Ishikawa (cell line): ENCODE measurements at regions not wholly inside any gene's neighbourhood (a gene's known extent, or its start where the extent isn't known, plus 50 kb on each side); places are given as distances from the start of the nearest gene placed in this dataset.

Experiments
- CEBPB ChIP-seq: IDR thresholded peaks from 2 replicates; pipeline ENCODE4 v1.6.1; 2012
- CREB1 ChIP-seq: IDR thresholded peaks from 2 replicates; pipeline ENCODE4 v1.6.1; 2012; ENCODE audit warnings: low read depth
- EP300 ChIP-seq: IDR thresholded peaks from 2 replicates; pipeline ENCODE4 v1.6.1; 2012; ENCODE audit warnings: borderline replicate concordance
- RAD21 ChIP-seq: IDR thresholded peaks from 2 replicates; pipeline ENCODE4 v1.6.1; 2012; ENCODE audit warnings: low read depth
- TAF1 ChIP-seq: IDR thresholded peaks from 2 replicates; pipeline ENCODE4 v1.6.1; 2012; ENCODE audit warnings: low read depth, mild to moderate bottlenecking
- TCF12 ChIP-seq: IDR thresholded peaks from 2 replicates; pipeline ENCODE4 v1.6.1; 2012; ENCODE audit warnings: low read depth
- TEAD4 ChIP-seq: IDR thresholded peaks from 2 replicates; pipeline ENCODE4 v1.6.1; 2012
- YY1 ChIP-seq: IDR thresholded peaks from 2 replicates; pipeline ENCODE4 v1.6.1; 2012; ENCODE audit warnings: low read depth
- TF ChIP-seq, protein P1 (sequence below): IDR thresholded peaks from 2 replicates; pipeline ENCODE4 v1.6.1; 2012; ENCODE audit warnings: low read depth, mild to moderate bottlenecking
- TF ChIP-seq, protein P2 (sequence below): IDR thresholded peaks from 2 replicates; pipeline ENCODE4 v1.6.1; 2012
- TF ChIP-seq, protein P3 (sequence below): IDR thresholded peaks from 2 replicates; pipeline ENCODE4 v1.6.1; 2012

DNA sequence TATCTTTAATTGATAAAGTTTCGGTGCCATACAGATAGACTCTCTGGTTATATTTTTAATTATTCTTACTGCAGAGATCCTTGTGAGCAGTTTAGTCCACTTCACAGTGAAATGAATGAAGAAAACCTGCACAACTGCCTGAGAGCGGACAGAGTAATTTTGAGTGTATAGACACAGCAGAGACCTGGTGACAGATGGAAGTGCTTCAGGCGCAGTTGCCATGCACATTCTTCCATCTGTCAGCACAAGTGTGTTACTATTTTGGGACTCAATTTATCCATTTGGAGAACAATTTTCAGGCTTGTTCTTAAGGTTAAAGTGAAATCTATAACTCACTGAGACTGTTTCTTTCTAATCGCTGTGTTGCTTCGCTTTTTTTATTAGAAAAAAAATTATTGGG is 147.8 kb upstream of the SPHKAP start:
- TF ChIP-seq TEAD4 = no peak
- TF ChIP-seq YY1 = no peak
- TF ChIP-seq, protein P1, sequence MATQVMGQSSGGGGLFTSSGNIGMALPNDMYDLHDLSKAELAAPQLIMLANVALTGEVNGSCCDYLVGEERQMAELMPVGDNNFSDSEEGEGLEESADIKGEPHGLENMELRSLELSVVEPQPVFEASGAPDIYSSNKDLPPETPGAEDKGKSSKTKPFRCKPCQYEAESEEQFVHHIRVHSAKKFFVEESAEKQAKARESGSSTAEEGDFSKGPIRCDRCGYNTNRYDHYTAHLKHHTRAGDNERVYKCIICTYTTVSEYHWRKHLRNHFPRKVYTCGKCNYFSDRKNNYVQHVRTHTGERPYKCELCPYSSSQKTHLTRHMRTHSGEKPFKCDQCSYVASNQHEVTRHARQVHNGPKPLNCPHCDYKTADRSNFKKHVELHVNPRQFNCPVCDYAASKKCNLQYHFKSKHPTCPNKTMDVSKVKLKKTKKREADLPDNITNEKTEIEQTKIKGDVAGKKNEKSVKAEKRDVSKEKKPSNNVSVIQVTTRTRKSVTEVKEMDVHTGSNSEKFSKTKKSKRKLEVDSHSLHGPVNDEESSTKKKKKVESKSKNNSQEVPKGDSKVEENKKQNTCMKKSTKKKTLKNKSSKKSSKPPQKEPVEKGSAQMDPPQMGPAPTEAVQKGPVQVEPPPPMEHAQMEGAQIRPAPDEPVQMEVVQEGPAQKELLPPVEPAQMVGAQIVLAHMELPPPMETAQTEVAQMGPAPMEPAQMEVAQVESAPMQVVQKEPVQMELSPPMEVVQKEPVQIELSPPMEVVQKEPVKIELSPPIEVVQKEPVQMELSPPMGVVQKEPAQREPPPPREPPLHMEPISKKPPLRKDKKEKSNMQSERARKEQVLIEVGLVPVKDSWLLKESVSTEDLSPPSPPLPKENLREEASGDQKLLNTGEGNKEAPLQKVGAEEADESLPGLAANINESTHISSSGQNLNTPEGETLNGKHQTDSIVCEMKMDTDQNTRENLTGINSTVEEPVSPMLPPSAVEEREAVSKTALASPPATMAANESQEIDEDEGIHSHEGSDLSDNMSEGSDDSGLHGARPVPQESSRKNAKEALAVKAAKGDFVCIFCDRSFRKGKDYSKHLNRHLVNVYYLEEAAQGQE = no peak
- TF ChIP-seq, protein P2, sequence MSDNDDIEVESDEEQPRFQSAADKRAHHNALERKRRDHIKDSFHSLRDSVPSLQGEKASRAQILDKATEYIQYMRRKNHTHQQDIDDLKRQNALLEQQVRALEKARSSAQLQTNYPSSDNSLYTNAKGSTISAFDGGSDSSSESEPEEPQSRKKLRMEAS = no peak
- TF ChIP-seq TAF1 = no peak
- no peak for TF ChIP-seq RAD21
- TF ChIP-seq EP300 = no peak
- TF ChIP-seq CEBPB = no peak
- TF ChIP-seq, protein P3, sequence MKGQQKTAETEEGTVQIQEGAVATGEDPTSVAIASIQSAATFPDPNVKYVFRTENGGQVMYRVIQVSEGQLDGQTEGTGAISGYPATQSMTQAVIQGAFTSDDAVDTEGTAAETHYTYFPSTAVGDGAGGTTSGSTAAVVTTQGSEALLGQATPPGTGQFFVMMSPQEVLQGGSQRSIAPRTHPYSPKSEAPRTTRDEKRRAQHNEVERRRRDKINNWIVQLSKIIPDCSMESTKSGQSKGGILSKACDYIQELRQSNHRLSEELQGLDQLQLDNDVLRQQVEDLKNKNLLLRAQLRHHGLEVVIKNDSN = no peak
- no peak for TF ChIP-seq CREB1
- TF ChIP-seq TCF12 = no peak
